GM12801 (cell line): ENCODE measurements at regions not wholly inside any gene's neighbourhood (a gene's known extent, or its start where the extent isn't known, plus 50 kb on each side); places are given as distances from the start of the nearest gene placed in this dataset.

Experiments
- TF ChIP-seq, protein P1 (sequence below): IDR thresholded peaks from one replicate; pipeline ENCODE4 v1.5.1; 2011; ENCODE audit warnings: control low read depth; ENCODE audit not compliant: insufficient read length; ENCODE audit errors: extremely low read depth

DNA sequence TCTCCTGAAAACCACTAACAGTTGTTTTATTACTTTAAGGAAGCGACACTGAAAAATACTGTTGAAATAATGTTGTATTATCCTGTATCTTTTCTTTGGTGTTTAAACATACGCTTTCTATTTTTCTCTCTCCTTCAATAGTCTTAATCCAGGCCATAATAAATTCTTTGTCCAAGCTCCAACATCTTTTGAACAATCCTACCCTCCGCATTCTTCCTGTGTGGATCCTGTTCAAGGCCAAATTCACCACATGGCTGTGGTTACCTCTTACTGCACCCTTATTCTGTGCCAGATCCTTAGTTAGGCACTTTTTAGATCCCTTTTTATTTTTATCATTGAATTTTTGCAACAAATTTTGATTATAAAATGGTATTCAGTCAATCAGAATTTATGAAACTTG is 1691.5 kb downstream of the MAT2B start:
- TF ChIP-seq, protein P1, sequence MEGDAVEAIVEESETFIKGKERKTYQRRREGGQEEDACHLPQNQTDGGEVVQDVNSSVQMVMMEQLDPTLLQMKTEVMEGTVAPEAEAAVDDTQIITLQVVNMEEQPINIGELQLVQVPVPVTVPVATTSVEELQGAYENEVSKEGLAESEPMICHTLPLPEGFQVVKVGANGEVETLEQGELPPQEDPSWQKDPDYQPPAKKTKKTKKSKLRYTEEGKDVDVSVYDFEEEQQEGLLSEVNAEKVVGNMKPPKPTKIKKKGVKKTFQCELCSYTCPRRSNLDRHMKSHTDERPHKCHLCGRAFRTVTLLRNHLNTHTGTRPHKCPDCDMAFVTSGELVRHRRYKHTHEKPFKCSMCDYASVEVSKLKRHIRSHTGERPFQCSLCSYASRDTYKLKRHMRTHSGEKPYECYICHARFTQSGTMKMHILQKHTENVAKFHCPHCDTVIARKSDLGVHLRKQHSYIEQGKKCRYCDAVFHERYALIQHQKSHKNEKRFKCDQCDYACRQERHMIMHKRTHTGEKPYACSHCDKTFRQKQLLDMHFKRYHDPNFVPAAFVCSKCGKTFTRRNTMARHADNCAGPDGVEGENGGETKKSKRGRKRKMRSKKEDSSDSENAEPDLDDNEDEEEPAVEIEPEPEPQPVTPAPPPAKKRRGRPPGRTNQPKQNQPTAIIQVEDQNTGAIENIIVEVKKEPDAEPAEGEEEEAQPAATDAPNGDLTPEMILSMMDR = no peak

- TF ChIP-seq, protein P1 = no peak
Measured at GRCh38 chr5:165201369-165201768, 1696.0 kb downstream of the MAT2B start.

DNA sequence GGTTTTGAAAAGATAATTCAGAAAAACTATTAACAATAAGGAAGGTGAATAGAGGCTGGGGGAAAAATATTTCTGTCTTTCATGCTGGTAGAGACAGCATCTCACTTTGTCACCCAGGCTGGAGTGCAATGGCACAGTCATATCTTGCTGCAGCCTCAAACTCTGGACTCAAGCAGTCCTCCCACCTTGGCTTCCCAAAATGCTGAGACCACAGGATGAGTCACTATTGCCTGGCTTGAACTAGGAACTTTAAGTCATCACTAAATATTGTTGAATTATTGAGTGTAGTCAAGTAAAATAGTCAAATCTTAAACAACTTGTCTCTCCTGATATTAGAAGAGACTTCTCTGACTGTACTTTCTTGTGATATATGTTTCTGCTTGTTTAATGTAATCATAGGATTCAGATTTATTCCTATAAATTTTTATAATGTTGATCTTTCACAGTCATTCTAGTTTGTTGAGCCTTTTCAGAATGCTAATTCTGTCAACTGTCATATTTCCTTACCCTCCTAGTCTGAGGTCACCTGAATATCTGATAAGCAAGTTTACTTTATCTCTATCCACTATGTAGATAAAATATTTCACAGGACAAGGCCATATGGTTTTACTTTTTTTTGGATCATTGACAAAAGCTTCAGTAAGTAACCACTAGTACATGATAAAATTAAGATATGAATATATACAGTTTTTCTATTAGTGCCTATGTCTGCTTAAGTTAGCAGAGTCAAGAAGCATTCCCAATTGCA is 1696.5 kb downstream of the MAT2B start:
- TF ChIP-seq, protein P1 = no peak

GRCh38 chr5:165202519-165202910 is 1697.1 kb downstream of the MAT2B start:
- TF ChIP-seq, protein P1 = no peak

GRCh38 chr5:165209101-165209727 is 1703.8 kb downstream of the MAT2B start:
- TF ChIP-seq, protein P1 = no peak

DNA sequence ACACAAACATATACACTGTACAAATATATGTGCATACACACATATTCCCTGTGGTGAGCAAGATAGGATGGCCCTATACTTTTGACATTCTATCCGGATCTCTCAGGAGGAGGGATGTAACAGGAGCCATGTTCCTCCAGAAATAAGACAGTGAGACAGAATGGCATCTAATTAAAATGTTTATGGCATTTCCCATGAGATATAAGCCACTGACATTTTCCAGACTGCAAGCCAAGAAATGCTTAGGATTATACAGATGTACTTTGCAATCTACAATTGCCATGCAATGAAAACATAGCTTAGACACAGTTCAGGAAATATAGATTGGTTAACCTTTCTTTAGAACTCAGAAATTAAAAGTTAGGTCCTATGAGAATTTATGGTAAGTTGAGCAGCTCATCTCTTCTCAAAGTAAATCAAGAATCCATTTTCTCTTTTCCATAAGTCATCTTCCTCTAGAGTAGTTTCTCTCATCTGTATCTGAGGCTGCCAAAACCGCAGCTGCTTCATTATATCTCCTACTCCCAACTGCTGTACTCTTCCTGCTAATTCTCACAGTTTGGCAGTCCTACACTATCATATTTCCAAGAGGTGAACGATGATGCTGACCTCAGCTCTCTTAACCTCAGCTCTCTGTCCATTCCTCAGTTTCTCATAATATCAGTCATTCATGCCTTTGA is 1719.1 kb downstream of the MAT2B start:
- TF ChIP-seq, protein P1 = no peak

GRCh38 chr5:165227515-165227914 is 1722.1 kb downstream of the MAT2B start:
- TF ChIP-seq, protein P1 = no peak
